ENCODE measurements at regions not wholly inside any gene's neighbourhood (a gene's known extent, or its start where the extent isn't known, plus 50 kb on each side); places are given as distances from the start of the nearest gene placed in this dataset.

DNA sequence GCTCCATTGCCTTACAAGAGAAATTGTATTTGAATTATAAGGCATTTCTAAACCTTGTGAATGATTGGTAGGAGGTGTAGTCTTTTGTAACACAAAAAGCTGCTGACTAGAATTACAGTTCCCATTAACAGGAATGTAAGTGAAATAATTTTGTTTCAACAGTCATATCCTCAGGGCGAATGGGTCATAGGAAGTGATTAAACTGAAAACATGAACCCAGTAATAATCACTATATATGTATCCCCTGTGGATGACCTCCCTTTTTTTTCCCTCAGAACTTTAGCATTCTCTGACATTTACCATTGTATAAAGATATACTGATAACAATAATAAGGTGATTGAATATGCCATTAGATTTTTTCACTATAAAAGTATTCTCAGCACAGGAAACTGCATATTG lies 312.3 kb downstream of the ATP23 start:
- H3K4me3 Mint-ChIP-seq: no peak overlapping the region
- intact Hi-C loops (cut with DNase I, micrococcal nuclease): no loop called here
- Histone ChIP-seq H3K9me3 (ENCODE audit: control insufficient read depth in 1 of 2, insufficient read depth in 1 of 2, low read length in 2 of 2) (no peaks in the 10 kb centered on the region), H3K36me3 (ENCODE audit: insufficient read depth, low read length) (no peaks in the 10 kb centered on the region), H3K4me1 (ENCODE audit: insufficient read depth, low read length) (no peaks in the 10 kb centered on the region), H3K27ac (ENCODE audit: low read depth in 1 of 2, low read length in 2 of 2) (no peak overlapping the region), H3K27me3 (ENCODE audit: control insufficient read depth in 1 of 2, insufficient read depth in 2 of 2, low read length in 2 of 2) (no peaks in the 10 kb centered on the region), H3K4me3 (ENCODE audit: low read length) (no peak overlapping the region)
- H3K27ac Mint-ChIP-seq: no peak overlapping the region
- no peaks in the 10 kb centered on the region for H3K36me3 Mint-ChIP-seq (ENCODE audit: low read depth)
- POLR2A ChIA-PET: no interaction called here
- H3K9me3 Mint-ChIP-seq: no peaks in the 10 kb centered on the region
- CTCF ChIA-PET: no interaction called here
- no peak for ATAC-seq (ENCODE audit: poor library complexity)
- no peak for TF ChIP-seq CTCF (IDR thresholded peaks at IDR 0.05)
- H3K27me3 Mint-ChIP-seq: peaks cover 17% of the 10 kb centered on the region
- no peaks in the 10 kb centered on the region for H3K4me1 Mint-ChIP-seq (ENCODE audit: low read depth)
- no peak for DNase-seq

DNA sequence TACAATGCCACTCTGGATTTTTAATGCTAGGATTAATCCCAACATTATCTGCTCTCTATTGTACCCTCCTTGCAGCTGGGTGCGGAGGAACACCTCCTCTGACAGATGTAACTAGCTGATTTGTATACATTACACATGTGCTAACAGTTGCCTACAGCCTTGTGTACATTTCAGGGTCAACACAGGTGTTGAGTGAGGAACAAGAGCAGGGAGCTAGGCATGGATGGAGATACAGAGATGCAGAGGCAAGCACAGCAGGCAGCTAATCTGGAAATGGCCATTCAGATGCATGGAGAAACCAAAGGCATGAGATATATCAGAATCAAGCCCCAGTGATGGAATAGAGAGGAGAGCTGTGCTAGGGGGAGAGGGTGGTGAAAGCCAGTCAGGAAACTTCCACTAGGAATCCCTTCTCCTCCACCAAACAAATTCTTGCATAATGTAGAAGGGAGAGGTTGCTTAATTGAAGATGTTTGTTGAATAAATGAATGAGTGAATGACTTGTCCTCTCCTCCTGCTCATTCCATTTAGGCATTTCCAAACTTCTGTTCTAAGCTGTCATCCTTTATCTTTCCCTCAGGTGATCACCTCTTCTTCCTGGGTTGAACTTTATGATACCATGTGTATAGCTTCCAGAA lies 313.2 kb downstream of the ATP23 start:
- Mint-ChIP-seq H3K36me3 (ENCODE audit: low read depth) (no peaks in the 10 kb centered on the region), H3K27me3 (peaks cover 17% of the 10 kb centered on the region), H3K27ac (no peak overlapping the region), H3K9me3 (no peaks in the 10 kb centered on the region), H3K4me1 (ENCODE audit: low read depth) (no peaks in the 10 kb centered on the region), H3K4me3 (no peak overlapping the region)
- POLR2A ChIA-PET: no interaction called here
- ATAC-seq (ENCODE audit: poor library complexity) (no peak), DNase-seq (no peak)
- H3K4me1 ChIP-seq (ENCODE audit: insufficient read depth, low read length): no peaks in the 10 kb centered on the region
- intact Hi-C loops (cut with DNase I, micrococcal nuclease): no loop called here
- H3K27ac ChIP-seq (ENCODE audit: low read depth in 1 of 2, low read length in 2 of 2): no peak overlapping the region
- CTCF ChIA-PET: no interaction called here
- no peak for TF ChIP-seq CTCF (IDR thresholded peaks at IDR 0.05)
- no peak overlapping the region for H3K4me3 ChIP-seq (ENCODE audit: low read length)
- no peaks in the 10 kb centered on the region for H3K27me3 ChIP-seq (ENCODE audit: control insufficient read depth in 1 of 2, insufficient read depth in 2 of 2, low read length in 2 of 2)
- H3K36me3 ChIP-seq (ENCODE audit: insufficient read depth, low read length): no peaks in the 10 kb centered on the region
- H3K9me3 ChIP-seq (ENCODE audit: control insufficient read depth in 1 of 2, insufficient read depth in 1 of 2, low read length in 2 of 2): peaks cover 0 to 3% of the 10 kb centered on the region in 2 experiments

- peaks cover 0 to 4% of the 10 kb centered on the region in 2 experiments for H3K27me3 ChIP-seq (ENCODE audit: control insufficient read depth in 1 of 2, insufficient read depth in 2 of 2, low read length in 2 of 2)
- no peaks in the 10 kb centered on the region for H3K36me3 Mint-ChIP-seq (ENCODE audit: low read depth)
- CTCF ChIA-PET: interaction anchor here (0.9 kb wide), 1 partner anchor 21 kb away, joined by 3 read pairs; no protein-coding TSS in a partner anchor
Observed at GRCh38 chr12:58262796-58263195, 321.4 kb downstream of the ATP23 start.

More at GRCh38 chr12:58262796-58263195, 321.4 kb downstream of the ATP23 start:
- no peak overlapping the region for H3K4me3 ChIP-seq (ENCODE audit: low read length)
- Mint-ChIP-seq H3K27me3 (peaks cover 16% of the 10 kb centered on the region), H3K9me3 (peaks cover 3% of the 10 kb centered on the region), H3K4me1 (ENCODE audit: low read depth) (no peaks in the 10 kb centered on the region), H3K27ac (no peak overlapping the region), H3K4me3 (no peak overlapping the region)
- H3K27ac ChIP-seq (ENCODE audit: low read depth in 1 of 2, low read length in 2 of 2): no peak overlapping the region
- POLR2A ChIA-PET: no interaction called here
- TF ChIP-seq CTCF (IDR thresholded peaks at IDR 0.05): no peak
- ATAC-seq (ENCODE audit: poor library complexity) (no peak), DNase-seq (no peak)
- peaks cover 0 to 3% of the 10 kb centered on the region in 2 experiments for H3K9me3 ChIP-seq (ENCODE audit: control insufficient read depth in 1 of 2, insufficient read depth in 1 of 2, low read length in 2 of 2)
- no peaks in the 10 kb centered on the region for H3K4me1 ChIP-seq (ENCODE audit: insufficient read depth, low read length)
- intact Hi-C loops (cut with DNase I, micrococcal nuclease): no loop called here
- no peaks in the 10 kb centered on the region for H3K36me3 ChIP-seq (ENCODE audit: insufficient read depth, low read length)
